ENCODE measurements at regions not wholly inside any gene's neighbourhood (a gene's known extent, or its start where the extent isn't known, plus 50 kb on each side); places are given as distances from the start of the nearest gene placed in this dataset.

DNA sequence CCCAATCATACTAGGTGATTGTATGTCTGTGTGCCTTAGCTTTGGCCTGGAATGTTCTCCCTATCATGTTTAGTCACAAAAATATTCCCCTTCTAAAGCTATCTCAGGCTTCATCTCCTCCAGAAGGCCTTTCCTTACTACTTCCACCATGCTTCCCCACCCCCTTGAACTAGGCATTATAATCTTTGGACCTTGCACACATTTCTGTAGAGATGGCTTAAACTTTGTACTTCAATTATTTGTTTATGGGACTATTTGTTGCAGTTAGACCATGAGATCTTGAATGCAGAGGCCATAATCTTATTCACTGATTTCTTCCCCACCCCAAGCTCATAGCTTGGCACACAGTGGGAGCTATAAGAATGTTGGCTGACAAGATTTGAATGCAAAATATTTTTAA lies 262.0 kb upstream of the EDA2R start:
- CTCF ChIA-PET: no interaction called here

DNA sequence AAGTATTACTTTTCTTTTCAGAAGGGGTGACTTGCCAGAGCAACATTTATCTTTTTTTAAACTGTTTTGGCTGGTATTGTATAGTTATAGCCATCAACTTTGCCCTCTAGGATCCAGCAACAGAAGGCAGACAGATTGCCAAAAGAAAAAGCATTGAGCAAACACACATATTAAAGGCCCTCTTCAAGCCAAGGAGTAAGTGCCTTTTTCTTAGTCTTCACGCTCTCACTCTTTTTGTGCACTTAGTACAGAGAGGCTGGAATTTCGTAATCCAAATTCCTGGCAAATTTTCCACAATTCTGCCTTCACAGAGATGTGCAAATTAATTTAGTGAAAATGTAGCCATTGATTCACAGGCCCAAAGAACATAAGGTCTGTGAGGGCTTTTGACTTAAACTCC lies 253.1 kb upstream of the EDA2R start:
- no peak for ATAC-seq
- no peaks in the 10 kb centered on the region for H3K27me3 ChIP-seq (ENCODE audit: insufficient read depth, low read length)
- no peak overlapping the region for H3K9ac ChIP-seq (ENCODE audit: low read length)
- no peaks in the 10 kb centered on the region for H3K9me3 ChIP-seq (ENCODE audit: control insufficient read depth in 1 of 2, insufficient read depth in 1 of 2, low read depth in 1 of 2, low read length in 2 of 2)
- H3K4me3 ChIP-seq (replicated peaks in 1 of 2; ENCODE audit: low read depth in 1 of 2, low read length in 2 of 2): no peak overlapping the region
- H3K4me2 ChIP-seq (ENCODE audit: low read length): no peak overlapping the region
- no peaks in the 10 kb centered on the region for H3K9me2 ChIP-seq (ENCODE audit: insufficient read depth)
- intact Hi-C loops (cut with micrococcal nuclease): no loop called here
- DNase-seq (ENCODE audit: low read depth, low spot score): no peak
- RAD21 ChIA-PET (ENCODE audit: low non-redundant PET in 1 of 2, low total read pairs in 2 of 2, uncharacterized antibody in 2 of 2, unreplicated experiment in 2 of 2): no interaction called here
- CTCF ChIA-PET: no interaction called here
- no TSS peak for BruUV-seq (replicated peaks)
- no peaks in the 10 kb centered on the region for H3K79me2 ChIP-seq (ENCODE audit: insufficient read depth, low read length)
- no peak overlapping the region for H3K27ac ChIP-seq (ENCODE audit: low read depth, low read length)
- TF ChIP-seq, protein P1, sequence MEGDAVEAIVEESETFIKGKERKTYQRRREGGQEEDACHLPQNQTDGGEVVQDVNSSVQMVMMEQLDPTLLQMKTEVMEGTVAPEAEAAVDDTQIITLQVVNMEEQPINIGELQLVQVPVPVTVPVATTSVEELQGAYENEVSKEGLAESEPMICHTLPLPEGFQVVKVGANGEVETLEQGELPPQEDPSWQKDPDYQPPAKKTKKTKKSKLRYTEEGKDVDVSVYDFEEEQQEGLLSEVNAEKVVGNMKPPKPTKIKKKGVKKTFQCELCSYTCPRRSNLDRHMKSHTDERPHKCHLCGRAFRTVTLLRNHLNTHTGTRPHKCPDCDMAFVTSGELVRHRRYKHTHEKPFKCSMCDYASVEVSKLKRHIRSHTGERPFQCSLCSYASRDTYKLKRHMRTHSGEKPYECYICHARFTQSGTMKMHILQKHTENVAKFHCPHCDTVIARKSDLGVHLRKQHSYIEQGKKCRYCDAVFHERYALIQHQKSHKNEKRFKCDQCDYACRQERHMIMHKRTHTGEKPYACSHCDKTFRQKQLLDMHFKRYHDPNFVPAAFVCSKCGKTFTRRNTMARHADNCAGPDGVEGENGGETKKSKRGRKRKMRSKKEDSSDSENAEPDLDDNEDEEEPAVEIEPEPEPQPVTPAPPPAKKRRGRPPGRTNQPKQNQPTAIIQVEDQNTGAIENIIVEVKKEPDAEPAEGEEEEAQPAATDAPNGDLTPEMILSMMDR (IDR thresholded peaks at IDR 0.05 in 2 of 3, conservative IDR thresholded peaks at IDR 0.05 in 1 of 3; ENCODE audit: borderline replicate concordance in 1 of 3, insufficient read depth in 1 of 3, low read depth in 2 of 3, low read length in 2 of 3): no peak
- no peak for TF ChIP-seq TCF7L2 (IDR thresholded peaks at IDR 0.05; ENCODE audit: borderline replicate concordance, extremely low read depth, insufficient read depth, insufficient read length)
- TF ChIP-seq ZNF274 (IDR thresholded peaks at IDR 0.05; ENCODE audit: low read depth, low read length): no peak
- no peak overlapping the region for H2AFZ ChIP-seq (ENCODE audit: low read depth, low read length, poor library complexity, severe bottlenecking)
- POLR2A ChIA-PET: no interaction called here
- no peaks in the 10 kb centered on the region for H4K20me1 ChIP-seq (ENCODE audit: insufficient read depth)
- H3K4me1 ChIP-seq (ENCODE audit: control insufficient read depth in 1 of 2, insufficient read depth in 2 of 2, low read length in 2 of 2): no peaks in the 10 kb centered on the region
- H3K36me3 ChIP-seq (ENCODE audit: control insufficient read depth in 1 of 2, insufficient read depth in 2 of 2, low read length in 2 of 2): no peaks in the 10 kb centered on the region

More for the DNA sequence above, 262.0 kb upstream of the EDA2R start:
- H3K4me1 ChIP-seq (ENCODE audit: control insufficient read depth in 1 of 2, insufficient read depth in 2 of 2, low read length in 2 of 2): no peaks in the 10 kb centered on the region
- ChIA-PET RAD21 (ENCODE audit: low non-redundant PET in 1 of 2, low total read pairs in 2 of 2, uncharacterized antibody in 2 of 2, unreplicated experiment in 2 of 2) (no interaction called here), POLR2A (no interaction called here)
- H3K27me3 ChIP-seq (ENCODE audit: insufficient read depth, low read length): no peaks in the 10 kb centered on the region
- ATAC-seq (no peak), DNase-seq (ENCODE audit: low read depth, low spot score) (no peak)
- no peaks in the 10 kb centered on the region for H3K36me3 ChIP-seq (ENCODE audit: control insufficient read depth in 1 of 2, insufficient read depth in 2 of 2, low read length in 2 of 2)
- no TSS peak for BruUV-seq (replicated peaks)
- no peak overlapping the region for H3K4me3 ChIP-seq (replicated peaks in 1 of 2; ENCODE audit: low read depth in 1 of 2, low read length in 2 of 2)
- H3K27ac ChIP-seq (ENCODE audit: low read depth, low read length): no peak overlapping the region
- H3K9ac ChIP-seq (ENCODE audit: low read length): no peak overlapping the region
- H3K9me3 ChIP-seq (ENCODE audit: control insufficient read depth in 1 of 2, insufficient read depth in 1 of 2, low read depth in 1 of 2, low read length in 2 of 2): no peaks in the 10 kb centered on the region; a peak in 1 of 4 replicates
- no peak overlapping the region for H2AFZ ChIP-seq (ENCODE audit: low read depth, low read length, poor library complexity, severe bottlenecking)
- TF ChIP-seq POLR2A (IDR thresholded peaks at IDR 0.05; ENCODE audit: borderline replicate concordance, extremely low read depth, insufficient read depth, insufficient read length): no peak
- TF ChIP-seq, protein P1 (IDR thresholded peaks at IDR 0.05 in 2 of 3, conservative IDR thresholded peaks at IDR 0.05 in 1 of 3; ENCODE audit: borderline replicate concordance in 1 of 3, insufficient read depth in 1 of 3, low read depth in 2 of 3, low read length in 2 of 3): no peak
- no peak for TF ChIP-seq ZNF274 (IDR thresholded peaks at IDR 0.05; ENCODE audit: low read depth, low read length)
- no peak for TF ChIP-seq EGR1 (IDR thresholded peaks at IDR 0.05; ENCODE audit: low read depth)
- no peak overlapping the region for H3K4me2 ChIP-seq (ENCODE audit: low read length)
- no peaks in the 10 kb centered on the region for H3K79me2 ChIP-seq (ENCODE audit: insufficient read depth, low read length)
- intact Hi-C loops (cut with micrococcal nuclease): no loop called here
- no peaks in the 10 kb centered on the region for H4K20me1 ChIP-seq (ENCODE audit: insufficient read depth)
- no peaks in the 10 kb centered on the region for H3K9me2 ChIP-seq (ENCODE audit: insufficient read depth)

Data from HCT116 (cell line).